Neural cell (in vitro differentiated cells): ENCODE measurements at regions not wholly inside any gene's neighbourhood (a gene's known extent, or its start where the extent isn't known, plus 50 kb on each side); places are given as distances from the start of the nearest gene placed in this dataset.

Experiments used
- CTCF ChIP-seq: fragments of 450-650 bp; IDR thresholded peaks from 2 replicates; pipeline ENCODE4 v1.5.1; 2014; ENCODE audit warnings: antibody characterized with exemption, mild to moderate bottlenecking, moderate library complexity; ENCODE audit not compliant: poor library complexity, severe bottlenecking
- EP300 ChIP-seq: fragments of 450-650 bp; conservative IDR thresholded peaks from 2 replicates; pipeline ENCODE4 v1.6.1; 2014; ENCODE audit warnings: antibody characterized with exemption, mild to moderate bottlenecking, moderate library complexity; ENCODE audit not compliant: poor library complexity, severe bottlenecking
- EZH2 ChIP-seq: fragments of 200-600, 300-800 bp; shearing (Covaris generic), sonication (generic); IDR thresholded peaks from 2 replicates; pipeline ENCODE4 v1.6.1; 2014; ENCODE audit warnings: antibody characterized with exemption, low read length, borderline replicate concordance, mild to moderate bottlenecking; ENCODE audit not compliant: insufficient read depth, poor library complexity, severe bottlenecking
- POLR2AphosphoS5 ChIP-seq: IDR thresholded peaks from 2 replicates; pipeline ENCODE4 v1.6.1; 2012
- REST ChIP-seq: IDR thresholded peaks from 2 replicates; pipeline ENCODE4 v1.6.1; 2012; ENCODE audit warnings: borderline replicate concordance

- TF ChIP-seq CTCF (no peak), EZH2 (no peak), POLR2AphosphoS5 (no peak), EP300 (no peak), REST (no peak)
Measured at GRCh38 chrX:19179389-19179788, 57.1 kb upstream of the ADGRG2 start.
